Inflammatory macrophage (primary cell): ENCODE measurements at regions not wholly inside any gene's neighbourhood (a gene's known extent, or its start where the extent isn't known, plus 50 kb on each side); places are given as distances from the start of the nearest gene placed in this dataset.
"Not testable (repeated sequence)": the region's sequence is repeated elsewhere in the genome, so short reads cannot be mapped to it uniquely, and the experiment has no call there.

Experiments used
- DNase-seq, 2 donors: peaks; one replicate each; pipeline ENCODE4 v3.0.0-alpha.2; 2020 to 2022

DNA sequence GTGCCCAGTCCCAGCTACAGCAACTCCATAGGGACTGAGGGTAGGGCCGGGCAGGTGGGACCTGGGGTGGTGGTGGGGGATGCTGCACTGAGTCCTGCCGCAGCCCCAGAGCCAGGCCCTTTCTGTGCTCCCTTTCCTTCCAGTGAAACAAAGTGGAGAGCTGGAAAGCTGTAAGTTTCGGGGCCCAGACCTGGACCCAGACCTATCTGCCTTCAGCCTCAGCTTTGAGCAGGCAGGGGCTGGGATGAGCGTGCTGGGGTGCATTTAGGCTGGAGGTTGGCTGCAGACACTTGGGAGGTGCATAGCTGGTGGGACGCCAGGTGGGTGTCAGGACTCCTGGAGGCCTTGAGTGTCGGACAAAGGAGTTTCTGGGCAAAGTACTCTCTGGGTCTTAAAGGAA is 92.7 kb upstream of the C1orf174 start:
- DNase-seq: no peak

DNA sequence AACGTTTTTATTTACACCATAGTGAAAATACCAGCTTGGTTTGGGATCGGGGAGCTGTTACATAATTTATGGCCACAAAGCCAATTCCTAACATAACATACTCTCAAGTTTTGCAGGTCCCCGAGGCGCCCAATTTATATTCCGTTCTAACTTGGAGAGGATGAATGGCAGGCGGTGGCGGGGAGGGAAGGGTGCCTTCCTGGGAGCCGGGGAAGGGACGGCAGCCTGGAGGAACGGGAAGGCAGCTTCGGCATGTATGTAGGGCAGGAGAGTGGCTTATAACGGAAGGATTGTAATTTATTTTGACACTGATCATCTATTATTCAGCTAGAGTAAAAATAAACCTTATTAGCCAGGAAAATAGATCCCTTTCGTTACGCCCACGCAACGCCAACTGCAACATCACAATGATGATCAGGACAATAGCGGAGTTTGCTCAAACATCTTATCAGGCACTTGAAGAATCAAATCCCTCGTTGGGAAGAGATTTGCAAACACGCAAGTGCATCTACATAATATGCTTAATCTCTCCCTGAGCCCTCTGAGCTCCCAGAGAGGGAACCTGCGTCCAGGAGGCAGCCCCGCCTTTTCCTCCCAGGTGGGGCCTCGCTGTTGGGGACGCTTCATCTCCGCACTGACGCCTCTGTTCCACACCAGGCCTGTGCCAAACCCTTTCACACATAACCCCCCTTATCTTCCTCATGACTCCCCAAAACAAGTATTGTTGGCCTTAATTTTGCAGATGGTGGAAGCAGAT is 93.7 kb upstream of the C1orf174 start:
- DNase-seq: no peak

DNA sequence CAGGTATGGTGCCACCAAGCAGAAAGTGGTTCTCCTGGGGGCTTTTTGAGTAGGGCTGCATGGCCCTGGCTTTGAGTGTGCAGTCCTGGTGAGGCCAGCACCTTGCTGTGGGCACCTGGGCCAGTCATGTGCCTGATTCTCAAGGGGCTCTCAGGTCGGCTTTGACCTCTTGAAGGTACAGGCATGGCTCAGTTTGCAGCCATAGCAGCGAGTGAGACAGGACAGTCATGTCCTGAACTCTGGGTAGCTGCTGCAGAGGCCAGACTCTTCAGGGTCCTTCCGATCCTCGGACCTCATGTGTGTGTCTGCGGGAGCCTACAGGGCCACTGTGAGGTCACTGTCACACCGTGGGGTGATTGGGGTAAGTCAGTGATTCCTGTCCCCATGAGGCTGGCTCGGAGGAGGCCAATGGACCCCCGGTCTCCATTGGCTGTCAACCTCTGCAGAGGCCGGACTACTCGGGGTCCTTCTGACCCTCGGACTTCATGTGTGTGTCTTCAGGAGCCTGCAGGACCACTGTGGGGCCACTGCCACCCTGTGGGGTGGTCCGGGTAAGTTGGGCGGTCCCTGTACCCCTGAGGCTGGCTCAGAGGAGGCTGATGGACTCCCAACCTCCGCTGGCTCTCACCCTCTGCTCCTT is 95.2 kb upstream of the C1orf174 start:
- DNase-seq: no peak

DNA sequence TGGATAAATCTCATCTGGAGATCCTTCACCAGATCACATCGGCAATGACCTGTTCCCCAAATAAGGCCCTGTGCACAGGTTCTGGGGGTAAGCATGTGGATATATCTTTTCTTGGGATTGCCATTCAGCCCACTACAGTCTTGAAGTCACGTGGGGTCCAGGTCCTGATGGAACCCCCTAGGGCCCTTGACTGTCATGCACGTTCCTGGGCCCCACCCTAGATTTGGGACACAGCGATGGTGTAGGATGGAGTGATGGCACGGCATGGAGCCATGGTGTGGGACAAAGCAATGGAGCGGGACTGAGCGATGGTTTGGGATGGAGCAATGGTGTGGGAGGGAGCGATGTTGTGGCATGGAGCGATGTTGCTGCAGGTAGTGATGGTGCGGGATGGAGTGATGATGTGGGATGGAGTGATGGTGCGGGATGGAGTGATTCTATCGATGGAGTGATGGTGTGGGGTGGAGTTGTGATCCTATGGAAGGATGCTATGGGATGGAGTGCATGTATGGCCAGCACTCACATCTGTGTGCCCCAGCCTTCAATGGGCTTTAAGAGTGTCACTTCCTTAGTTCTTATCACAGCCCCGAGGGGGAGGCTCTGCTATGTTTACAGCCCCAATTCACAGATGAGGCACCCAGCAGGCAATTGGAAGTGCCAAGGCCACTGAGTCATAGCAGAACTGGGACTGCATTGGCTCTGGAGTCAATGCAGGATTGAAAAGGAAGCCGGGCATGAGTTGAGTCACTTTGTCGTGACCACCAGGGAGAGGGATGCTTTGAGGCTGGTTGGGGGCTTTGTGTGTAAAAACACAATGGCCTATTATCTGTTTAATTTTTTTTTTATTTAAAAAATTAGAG is 97.0 kb upstream of the C1orf174 start:
- no peak for DNase-seq

DNA sequence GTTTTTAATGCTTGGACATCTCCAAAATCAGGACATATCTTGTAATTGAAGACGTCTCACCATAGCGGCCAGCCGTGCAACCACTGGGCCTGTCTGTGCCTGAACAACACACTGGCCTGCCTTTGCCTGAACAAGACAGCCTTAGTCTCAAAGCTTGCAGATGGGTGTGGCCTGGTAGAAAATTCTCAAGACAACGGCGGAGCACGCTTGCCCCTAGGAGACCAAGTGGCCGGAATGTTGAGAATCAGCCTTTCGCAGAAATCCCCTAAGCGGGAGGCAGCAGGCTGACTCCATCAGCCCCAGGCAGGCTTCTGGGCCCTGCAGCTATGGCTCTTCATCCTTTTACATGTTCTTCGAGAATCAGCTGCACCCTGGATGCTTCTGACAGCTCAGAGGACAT is 98.0 kb upstream of the C1orf174 start:
- DNase-seq: no peak

DNA sequence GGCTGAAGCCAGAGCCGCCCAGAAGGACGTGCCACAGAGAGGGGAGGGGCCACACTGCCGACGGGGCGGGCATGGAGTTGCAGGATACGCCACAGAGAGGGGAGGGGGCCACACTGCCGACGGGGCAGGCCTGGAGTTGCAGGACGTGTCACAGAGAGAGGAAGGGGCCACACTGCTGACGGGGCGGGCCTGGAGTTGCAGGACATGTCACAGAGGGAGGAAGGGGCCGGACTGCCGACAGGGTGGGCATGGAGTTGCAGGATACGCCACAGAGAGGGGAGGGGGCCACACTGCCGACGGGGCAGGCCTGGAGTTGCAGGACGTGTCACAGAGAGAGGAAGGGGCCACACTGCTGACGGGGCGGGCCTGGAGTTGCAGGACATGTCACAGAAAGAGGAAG is 99.4 kb upstream of the C1orf174 start:
- not testable (repeated sequence) for DNase-seq

DNA sequence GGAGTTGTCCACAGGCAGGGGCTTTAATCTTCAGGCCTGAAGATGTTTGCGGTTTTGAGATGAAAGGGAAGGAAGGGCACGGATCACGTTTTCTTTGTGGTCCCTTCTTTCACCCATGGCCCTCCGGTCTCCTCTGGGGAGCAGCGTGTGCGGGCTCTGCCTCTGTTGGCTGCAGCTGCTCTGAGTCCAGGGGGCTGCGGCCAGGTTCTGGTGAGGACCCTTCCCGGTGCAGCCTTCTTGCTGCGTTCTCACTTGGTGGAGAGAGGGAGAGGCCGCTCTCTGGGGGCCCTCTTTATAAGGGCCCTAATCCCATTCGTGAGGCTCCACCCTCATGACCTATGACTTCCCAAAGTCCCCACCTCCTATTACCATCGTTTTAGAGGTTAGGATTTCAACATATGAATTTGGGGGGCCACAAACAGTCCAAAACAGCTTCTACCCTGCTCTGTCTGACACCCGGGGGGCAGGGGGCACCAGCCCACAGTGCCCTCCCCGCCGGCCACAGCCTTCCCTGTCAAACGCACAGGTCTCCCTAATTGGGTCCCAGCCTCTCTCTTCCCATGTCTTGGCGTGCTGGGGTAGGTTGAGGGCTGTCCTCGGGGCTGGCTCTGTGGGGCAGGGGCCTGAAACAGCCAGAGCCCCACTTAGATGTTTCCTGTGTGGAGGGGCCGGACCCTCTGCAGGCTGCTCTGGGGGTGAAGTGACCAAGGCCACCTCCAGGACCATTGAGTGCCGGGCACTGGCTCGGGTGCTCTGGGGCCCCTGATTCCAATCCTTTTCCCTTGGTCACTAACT is 100.1 kb upstream of the C1orf174 start:
- DNase-seq: no peak

DNA sequence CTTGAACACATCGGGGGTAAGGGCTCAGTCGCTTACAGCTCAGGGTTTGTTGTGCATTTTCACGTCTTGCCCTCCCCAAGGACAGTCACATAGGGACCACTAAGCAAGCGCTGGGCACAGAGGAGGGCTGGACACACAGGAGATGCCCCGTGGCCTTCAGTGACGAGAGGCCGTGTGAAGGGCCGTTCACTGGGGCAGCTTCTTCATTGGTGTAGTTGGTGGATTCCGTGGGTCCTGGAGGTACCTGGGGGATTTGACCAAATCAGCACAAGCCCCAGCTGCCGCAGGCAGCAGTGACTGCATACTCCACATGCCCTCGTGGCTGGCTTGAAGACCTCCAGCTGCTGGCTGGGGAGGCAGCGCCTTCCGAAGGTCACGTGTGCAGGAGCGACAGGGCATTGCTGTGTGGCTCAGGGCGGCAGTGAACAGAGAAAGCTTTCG is 100.8 kb upstream of the C1orf174 start:
- DNase-seq: no peak

DNA sequence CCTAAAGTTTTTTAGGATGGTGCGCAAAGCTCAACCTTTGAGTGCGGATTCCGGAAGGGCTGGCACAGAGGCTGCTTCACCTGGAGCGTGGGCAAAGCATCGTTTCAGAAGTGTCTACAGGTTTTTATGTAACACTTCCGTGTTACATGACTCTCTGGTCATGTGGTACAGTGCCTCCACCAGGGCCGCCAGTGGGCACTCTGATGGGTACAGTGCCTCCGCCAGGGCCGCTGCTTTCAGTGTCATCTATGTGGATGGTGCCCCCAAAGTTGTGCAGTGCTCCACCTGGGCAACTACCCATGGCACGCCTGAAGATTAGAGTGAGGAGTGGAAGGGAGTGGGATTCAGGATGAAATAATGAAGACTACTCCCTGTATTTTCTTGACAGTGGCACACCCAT is 101.4 kb upstream of the C1orf174 start:
- DNase-seq: no peak

DNA sequence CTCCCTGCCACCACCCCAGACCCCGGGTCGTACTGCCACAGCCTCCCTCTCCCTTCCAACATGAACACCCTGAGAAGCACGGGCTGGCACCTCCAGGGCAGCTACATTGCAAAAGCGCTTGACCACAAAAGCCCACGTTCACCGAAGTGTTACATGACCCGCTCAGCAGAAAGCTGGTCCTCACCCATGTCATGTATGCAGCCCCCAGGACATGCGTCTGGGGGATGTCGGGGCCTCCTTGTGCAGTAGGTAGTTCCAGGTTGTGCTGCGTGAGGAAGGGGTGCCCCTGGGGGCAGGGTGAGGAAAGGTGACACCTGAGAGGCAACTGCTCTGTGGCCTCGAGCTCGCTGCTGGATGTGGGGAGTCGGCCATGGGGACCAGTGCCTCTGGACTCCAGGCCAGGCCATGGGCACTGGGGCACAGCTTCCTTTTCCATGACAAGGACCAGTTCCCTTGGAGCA is 102.0 kb upstream of the C1orf174 start:
- no peak for DNase-seq

DNA sequence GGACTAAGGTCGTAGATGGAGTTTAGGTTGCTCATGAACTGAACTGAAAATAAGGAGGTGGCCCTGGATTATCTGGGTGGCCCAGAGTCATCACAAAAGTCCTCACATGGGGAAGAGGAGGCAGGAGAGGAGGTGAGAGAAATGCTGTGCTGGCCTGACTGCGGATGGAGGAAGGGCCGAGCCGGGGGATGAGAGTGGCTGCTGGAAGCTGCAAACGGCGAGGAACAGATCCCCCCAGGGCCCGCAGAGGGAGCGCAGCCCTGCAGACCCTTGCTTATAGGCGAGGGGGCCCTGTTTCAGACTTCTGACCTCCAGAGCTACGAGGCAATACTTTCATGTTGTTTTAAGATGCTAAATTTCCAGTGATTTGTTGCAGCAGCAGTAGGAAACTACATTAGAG is 102.7 kb upstream of the C1orf174 start:
- DNase-seq: no peak

DNA sequence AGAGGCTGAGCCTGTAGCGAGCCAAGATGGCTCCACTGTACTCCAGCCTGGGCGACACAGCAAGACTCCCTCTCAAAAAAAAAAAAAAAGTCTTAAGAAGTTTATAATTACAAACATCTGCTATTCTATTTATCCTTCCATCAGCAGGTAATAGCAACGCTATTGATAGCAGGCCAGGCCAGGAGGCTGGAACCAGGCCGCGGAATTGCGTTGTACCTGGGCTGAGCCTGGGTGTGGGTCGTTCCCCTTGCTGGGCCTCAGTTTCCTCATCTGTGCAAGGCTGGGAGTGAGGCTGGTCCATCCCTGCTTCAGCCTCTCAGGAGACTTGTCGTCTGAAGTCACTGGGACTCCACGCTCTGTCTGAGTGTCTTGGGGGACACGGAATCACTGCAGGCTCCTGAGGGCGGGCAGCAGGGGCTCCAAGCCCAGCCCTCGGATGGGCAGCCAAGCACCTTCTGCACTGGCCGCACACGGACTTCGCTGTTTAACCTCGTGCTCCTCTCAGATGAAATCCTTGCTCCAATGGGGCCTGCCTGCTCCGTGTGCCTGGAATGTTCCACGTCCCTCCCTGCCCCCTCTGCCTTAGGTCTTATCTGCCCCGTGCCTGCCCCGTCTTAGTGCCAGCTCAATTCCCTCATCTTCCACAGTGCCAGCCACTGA is 103.9 kb upstream of the C1orf174 start:
- no peak for DNase-seq

DNA sequence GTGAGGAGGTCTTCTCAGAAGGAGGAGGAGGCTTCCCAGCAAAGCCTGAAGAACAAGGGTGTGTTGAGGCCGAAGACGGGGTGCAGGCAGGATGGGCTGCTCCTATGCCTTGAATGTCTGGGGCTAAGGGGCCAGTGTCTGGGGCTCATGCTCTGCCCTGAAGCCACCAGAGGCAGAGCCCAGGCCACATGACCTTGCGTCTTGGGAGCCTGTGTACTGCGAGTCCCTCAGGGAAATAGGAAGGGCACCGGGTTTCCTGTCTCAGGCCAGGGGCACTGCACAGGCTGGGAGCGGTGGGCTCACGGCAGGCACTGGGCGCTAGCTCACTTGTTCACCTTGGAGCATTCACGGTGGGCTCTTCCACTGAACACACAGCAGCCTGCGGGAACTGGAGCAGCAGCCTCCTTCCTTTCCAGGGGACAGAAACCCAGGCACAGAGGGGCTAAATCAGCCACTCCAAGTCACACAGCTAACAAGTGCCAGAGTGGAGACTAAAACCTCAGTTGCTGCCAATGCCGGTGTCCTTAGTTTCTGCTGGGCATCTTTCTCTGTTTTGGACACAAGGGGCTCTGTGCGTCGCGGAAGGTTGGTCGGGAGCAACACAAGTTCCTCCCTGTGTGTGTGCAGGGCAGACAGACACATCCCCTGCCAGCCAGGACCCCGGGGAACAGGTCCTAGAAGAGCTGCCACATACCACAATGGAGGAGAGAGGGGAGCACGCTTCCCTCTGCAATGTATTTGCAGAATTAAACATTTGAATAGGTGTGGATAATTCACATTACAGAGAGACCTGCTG is 104.8 kb upstream of the C1orf174 start:
- no peak for DNase-seq

DNA sequence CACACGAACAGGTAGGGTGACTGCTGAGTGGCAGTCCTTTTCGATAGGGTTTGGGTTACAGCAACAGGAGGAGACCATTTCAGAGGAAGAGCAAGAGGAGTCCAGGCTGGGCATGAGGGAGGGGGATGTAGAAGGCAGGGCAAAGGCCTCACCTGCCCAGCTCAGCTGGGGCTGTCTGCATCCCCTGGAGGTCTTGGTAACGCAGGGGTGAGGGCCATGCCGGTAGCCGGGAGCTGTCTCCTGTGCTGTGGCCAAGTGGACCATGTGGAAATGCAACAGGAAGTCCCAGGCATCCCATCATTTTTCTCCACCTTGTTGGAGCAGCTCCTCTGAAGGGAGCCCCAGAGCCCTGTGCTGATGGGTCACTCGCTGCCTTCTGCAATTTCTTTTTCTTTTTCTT is 105.4 kb upstream of the C1orf174 start:
- no peak for DNase-seq

DNA sequence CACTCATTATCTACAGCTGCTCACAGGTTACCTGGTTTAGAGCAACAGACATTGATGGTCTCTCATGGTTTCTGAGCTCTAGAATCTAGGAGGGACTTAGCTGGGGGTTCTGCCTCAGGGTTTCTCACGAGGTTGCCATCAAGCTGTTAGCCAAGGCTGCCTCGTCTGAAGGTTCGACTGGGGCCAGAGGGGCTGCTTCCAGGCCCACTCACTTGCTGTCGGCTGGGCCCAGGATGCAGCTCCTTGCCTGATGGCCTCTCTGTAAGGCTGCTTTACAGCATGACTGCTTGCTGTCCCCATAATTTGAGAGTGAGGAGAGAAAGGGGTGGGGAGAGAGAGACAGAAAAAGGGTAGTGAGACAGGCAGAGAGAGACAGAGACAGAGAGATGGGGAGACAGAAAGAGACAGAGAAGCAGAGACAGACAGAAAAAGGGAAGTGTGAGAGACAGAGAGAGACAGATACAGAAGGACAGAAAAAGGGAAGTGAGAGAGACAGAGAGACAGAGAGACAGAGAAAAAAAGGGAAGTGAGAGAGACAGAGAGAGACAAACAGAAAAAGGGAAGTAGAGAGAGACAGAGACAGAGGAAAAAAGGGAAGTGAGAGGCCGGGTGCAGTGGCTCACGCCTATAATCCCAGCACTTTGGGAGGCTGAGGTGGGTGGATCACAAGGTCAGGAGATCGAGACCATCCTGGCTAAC is 106.8 kb upstream of the C1orf174 start:
- DNase-seq: peak in 1 of 2 donors; percentile 6

DNA sequence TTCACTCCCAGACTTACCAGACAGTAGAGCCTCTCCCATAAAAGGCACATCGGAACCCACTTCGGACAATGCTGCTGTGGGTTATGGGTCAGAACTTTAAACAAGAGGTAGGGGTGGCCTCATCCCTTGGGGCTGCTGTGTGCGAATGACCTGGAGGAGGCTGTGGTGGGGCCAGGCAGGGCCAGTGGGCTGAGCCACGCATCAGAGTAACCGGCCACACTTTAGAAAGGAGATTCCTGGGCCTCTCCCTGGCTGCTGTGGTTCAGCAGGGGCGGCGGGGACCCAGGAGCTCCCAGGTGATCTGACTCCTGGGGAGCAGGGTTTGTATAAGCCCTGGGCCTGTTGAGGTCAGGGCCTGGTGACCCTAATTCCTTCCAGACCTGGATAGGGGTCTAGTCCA is 110.2 kb upstream of the C1orf174 start:
- DNase-seq: no peak

DNA sequence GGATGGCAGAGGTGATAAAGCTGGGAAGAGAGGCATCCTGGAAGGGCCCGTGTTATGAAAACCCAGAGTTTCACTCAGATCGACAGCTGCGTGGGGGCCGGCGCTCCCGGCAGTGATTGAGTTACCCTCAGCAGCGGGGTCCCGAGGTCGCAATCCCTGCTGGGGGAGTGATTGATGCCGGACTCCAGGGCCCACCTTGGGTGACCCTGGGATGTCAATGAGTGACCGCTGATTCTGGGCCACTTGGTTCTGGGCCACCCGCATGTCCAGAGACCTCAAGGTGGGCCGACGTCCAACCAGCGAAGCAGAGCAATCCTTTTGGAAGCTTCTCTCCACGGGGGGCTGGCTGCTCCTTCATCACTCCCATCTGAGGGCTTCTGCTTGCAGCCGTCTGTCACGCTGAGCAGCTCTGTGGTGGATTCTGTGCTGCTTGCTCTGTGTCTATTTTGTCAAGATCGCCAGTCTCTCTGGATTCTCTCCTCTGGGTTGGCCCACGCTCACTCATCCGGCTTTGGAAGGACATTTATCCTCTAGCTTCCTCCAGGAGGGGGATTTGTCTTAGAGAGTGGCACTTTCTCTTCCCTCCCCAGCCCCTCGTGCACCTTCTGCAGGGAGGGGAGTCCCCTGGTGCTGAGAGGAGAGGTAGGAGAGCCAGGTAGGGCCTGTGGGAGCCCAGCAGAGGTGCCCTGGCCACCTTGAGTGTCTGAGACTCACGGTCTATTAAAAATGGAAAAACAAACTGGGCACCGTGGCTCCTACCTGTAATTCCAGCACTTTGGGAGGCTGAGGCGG is 110.9 kb upstream of the C1orf174 start:
- no peak for DNase-seq

DNA sequence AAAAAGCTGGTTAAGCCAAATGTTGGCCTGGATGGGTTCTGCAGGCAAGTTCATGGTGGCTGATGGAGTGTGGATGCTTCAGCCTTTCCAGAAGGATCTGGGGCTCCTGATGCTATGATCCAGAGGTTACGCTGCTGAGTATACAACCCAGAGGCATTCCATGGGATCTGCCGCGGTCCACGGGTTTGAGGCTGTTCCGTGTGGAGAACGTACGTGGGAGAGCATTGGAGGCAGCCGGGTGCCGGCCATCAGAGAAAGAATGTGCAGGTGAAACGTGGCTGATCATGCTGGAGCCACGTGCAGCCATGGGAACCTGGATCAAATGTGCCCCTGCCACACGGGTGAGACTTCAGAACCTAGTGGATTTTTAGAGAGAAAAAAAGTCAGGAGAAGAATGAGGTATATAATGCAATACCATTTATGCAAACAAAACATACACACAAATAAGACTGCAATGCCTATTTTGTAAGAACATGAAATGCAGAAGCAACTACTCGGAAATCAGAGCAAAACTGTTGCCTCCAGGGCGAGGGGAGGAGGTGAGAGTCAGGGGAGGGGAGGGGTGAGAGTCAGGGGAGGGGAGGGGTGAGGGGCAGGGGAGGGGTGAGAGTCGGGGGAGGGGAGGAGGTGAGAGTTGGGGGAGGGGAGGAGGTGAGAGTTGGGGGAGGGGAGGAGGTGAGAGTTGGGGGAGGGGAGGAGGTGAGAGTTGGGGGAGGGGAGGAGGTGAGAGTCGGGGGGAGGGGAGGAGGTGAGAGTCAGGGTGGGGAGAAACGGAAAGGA is 116.5 kb upstream of the C1orf174 start:
- DNase-seq: no peak
